ENCODE measurements at regions not wholly inside any gene's neighbourhood (a gene's known extent, or its start where the extent isn't known, plus 50 kb on each side); places are given as distances from the start of the nearest gene placed in this dataset.

- H3K4me3 ChIP-seq (ENCODE audit: low read depth, low read length), result no peak overlapping the region
- TF ChIP-seq, protein P1, sequence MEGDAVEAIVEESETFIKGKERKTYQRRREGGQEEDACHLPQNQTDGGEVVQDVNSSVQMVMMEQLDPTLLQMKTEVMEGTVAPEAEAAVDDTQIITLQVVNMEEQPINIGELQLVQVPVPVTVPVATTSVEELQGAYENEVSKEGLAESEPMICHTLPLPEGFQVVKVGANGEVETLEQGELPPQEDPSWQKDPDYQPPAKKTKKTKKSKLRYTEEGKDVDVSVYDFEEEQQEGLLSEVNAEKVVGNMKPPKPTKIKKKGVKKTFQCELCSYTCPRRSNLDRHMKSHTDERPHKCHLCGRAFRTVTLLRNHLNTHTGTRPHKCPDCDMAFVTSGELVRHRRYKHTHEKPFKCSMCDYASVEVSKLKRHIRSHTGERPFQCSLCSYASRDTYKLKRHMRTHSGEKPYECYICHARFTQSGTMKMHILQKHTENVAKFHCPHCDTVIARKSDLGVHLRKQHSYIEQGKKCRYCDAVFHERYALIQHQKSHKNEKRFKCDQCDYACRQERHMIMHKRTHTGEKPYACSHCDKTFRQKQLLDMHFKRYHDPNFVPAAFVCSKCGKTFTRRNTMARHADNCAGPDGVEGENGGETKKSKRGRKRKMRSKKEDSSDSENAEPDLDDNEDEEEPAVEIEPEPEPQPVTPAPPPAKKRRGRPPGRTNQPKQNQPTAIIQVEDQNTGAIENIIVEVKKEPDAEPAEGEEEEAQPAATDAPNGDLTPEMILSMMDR (IDR thresholded peaks at IDR 0.05; ENCODE audit: borderline replicate concordance, insufficient read depth, low read depth, low read length), result no peak
Observed at GRCh38 chrX:113009837-113010236, 169.2 kb upstream of the AMOT start.

GRCh38 chrX:113009029-113009428, 168.4 kb upstream of the AMOT start:
- TF ChIP-seq, protein P1 (IDR thresholded peaks at IDR 0.05; ENCODE audit: borderline replicate concordance, insufficient read depth, low read depth, low read length), result no peak
- no peak overlapping the region for H3K4me3 ChIP-seq (ENCODE audit: low read depth, low read length)

- TF ChIP-seq, protein P1 (IDR thresholded peaks at IDR 0.05; ENCODE audit: borderline replicate concordance, insufficient read depth, low read depth, low read length), result no peak
- H3K4me3 ChIP-seq (ENCODE audit: low read depth, low read length), result no peak overlapping the region
Observed at GRCh38 chrX:113001836-113002235, 161.2 kb upstream of the AMOT start.

GRCh38 chrX:112997991-112998390, 157.4 kb upstream of the AMOT start:
- TF ChIP-seq, protein P1 (IDR thresholded peaks at IDR 0.05; ENCODE audit: borderline replicate concordance, insufficient read depth, low read depth, low read length), result no peak
- no peak overlapping the region for H3K4me3 ChIP-seq (ENCODE audit: low read depth, low read length)

GRCh38 chrX:112991801-112992200, 151.2 kb upstream of the AMOT start:
- H3K4me3 ChIP-seq (ENCODE audit: low read depth, low read length), result no peak overlapping the region
- TF ChIP-seq, protein P1 (IDR thresholded peaks at IDR 0.05; ENCODE audit: borderline replicate concordance, insufficient read depth, low read depth, low read length), result no peak

DNA sequence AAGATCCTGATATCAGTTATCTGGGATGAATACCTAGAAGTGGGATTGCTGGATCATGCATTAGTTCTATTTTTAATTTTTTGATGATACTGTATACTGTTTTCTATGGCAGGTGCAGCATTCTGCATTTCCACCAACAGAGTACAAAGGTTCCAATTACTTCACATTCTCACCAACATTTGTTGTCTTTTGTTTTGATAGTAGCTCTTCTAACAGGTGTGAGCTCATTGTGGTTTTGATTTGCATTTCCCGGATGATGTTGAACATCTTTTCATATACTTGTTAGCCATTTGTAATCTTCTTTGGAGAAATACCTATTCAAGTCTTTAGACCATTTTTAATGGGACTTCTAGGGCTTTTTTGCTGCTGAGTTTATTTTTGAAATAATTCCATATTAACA, 139.2 kb upstream of the AMOT start:
- TF ChIP-seq, protein P1 (IDR thresholded peaks at IDR 0.05; ENCODE audit: borderline replicate concordance, insufficient read depth, low read depth, low read length), result no peak
- H3K4me3 ChIP-seq (ENCODE audit: low read depth, low read length), result no peak overlapping the region

DNA sequence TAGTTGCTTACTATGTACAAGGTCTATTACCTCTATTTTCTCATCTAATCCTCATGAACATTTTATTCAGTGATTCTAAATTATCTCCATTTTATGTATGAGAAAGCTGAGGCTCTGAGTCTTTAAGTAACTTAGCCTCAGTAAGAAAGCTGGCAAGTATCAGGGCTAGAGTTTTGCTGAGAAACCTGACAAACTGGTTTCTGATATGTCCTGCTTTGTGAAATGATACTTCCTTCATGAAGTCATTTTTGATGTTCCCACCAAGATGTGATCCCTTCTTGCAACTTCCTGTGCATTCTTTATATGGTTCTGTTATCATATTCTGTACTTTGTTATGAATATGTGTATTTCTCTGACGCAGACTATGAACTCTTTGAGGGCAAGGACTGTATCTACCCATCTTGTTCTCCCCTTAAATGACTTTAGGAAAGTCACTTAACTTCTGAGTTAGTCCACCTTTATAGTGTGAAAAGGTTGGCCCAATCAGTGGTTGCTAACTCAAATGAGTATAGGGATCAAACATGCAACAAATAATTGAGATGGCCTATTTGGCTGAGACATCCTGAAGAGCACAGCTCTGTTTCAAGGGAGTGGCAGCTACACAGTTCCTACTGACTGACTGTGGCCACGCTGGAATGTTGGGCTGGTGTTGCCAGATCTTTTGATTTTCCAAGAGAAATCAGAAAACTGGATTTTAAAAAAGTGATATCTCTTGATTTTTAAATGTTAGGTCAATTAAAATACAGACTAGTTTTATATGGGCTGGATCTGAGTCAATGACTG, 127.9 kb upstream of the AMOT start:
- TF ChIP-seq, protein P1 (IDR thresholded peaks at IDR 0.05; ENCODE audit: borderline replicate concordance, insufficient read depth, low read depth, low read length), result no peak
- no peak overlapping the region for H3K4me3 ChIP-seq (ENCODE audit: low read depth, low read length)

Measured in GM12875 (cell line).